SW480 (cell line): ENCODE measurements at regions not wholly inside any gene's neighbourhood (a gene's known extent, or its start where the extent isn't known, plus 50 kb on each side); places are given as distances from the start of the nearest gene placed in this dataset.
"Not testable (repeated sequence)": the region's sequence is repeated elsewhere in the genome, so short reads cannot be mapped to it uniquely, and the experiment has no call there.

Experiments used
- DNase-seq: peaks from one replicate; pipeline ENCODE4 v3.0.0-alpha.2; 2016; ENCODE audit warnings: low spot score

GRCh38 chr2:14072338-14072737, 560.2 kb upstream of the LRATD1 start:
- peak; percentile 66 for DNase-seq

- DNase-seq = no peak
Observed at GRCh38 chr2:14074691-14075090, 557.8 kb upstream of the LRATD1 start.

GRCh38 chr2:14079576-14079975, 552.9 kb upstream of the LRATD1 start:
- DNase-seq = no peak

GRCh38 chr2:14081521-14081920, 551.0 kb upstream of the LRATD1 start:
- no peak for DNase-seq

- DNase-seq = no peak
Observed at GRCh38 chr2:14082640-14083039, 549.9 kb upstream of the LRATD1 start.

- DNase-seq = no peak
Observed at GRCh38 chr2:14094592-14094991, 537.9 kb upstream of the LRATD1 start.

GRCh38 chr2:14099101-14099500, 533.4 kb upstream of the LRATD1 start:
- DNase-seq = not testable (repeated sequence)

GRCh38 chr2:14114275-14114674, 518.2 kb upstream of the LRATD1 start:
- no peak for DNase-seq

GRCh38 chr2:14120376-14120775, 512.1 kb upstream of the LRATD1 start:
- DNase-seq = no peak

GRCh38 chr2:14123436-14124103, 508.9 kb upstream of the LRATD1 start:
- no peak for DNase-seq

GRCh38 chr2:14125624-14126293, 506.8 kb upstream of the LRATD1 start:
- DNase-seq = no peak

GRCh38 chr2:14126846-14127245, 505.7 kb upstream of the LRATD1 start:
- no peak for DNase-seq

- no peak for DNase-seq
Observed at GRCh38 chr2:14127765-14128164, 504.8 kb upstream of the LRATD1 start.

- DNase-seq = no peak
Observed at GRCh38 chr2:14132386-14132785, 500.1 kb upstream of the LRATD1 start.

- peak; percentile 16 for DNase-seq
Observed at GRCh38 chr2:14134771-14135170, 497.7 kb upstream of the LRATD1 start.

GRCh38 chr2:14136030-14136429, 496.5 kb upstream of the LRATD1 start:
- DNase-seq = no peak

- no peak for DNase-seq
Observed at GRCh38 chr2:14137643-14138042, 494.9 kb upstream of the LRATD1 start.

GRCh38 chr2:14140009-14140550, 492.4 kb upstream of the LRATD1 start:
- DNase-seq = no peak

- DNase-seq = no peak
Observed at GRCh38 chr2:14143435-14143834, 489.1 kb upstream of the LRATD1 start.

- no peak for DNase-seq
Observed at GRCh38 chr2:14148216-14148615, 484.3 kb upstream of the LRATD1 start.

- no peak for DNase-seq
Observed at GRCh38 chr2:14157816-14158215, 474.7 kb upstream of the LRATD1 start.

GRCh38 chr2:14180333-14180732, 452.2 kb upstream of the LRATD1 start:
- DNase-seq = no peak

GRCh38 chr2:14182227-14182946, 450.1 kb upstream of the LRATD1 start:
- no peak for DNase-seq
